ENCODE measurements at regions not wholly inside any gene's neighbourhood (a gene's known extent, or its start where the extent isn't known, plus 50 kb on each side); places are given as distances from the start of the nearest gene placed in this dataset.
"Not testable (repeated sequence)": the region's sequence is repeated elsewhere in the genome, so short reads cannot be mapped to it uniquely, and the experiment has no call there.

DNA sequence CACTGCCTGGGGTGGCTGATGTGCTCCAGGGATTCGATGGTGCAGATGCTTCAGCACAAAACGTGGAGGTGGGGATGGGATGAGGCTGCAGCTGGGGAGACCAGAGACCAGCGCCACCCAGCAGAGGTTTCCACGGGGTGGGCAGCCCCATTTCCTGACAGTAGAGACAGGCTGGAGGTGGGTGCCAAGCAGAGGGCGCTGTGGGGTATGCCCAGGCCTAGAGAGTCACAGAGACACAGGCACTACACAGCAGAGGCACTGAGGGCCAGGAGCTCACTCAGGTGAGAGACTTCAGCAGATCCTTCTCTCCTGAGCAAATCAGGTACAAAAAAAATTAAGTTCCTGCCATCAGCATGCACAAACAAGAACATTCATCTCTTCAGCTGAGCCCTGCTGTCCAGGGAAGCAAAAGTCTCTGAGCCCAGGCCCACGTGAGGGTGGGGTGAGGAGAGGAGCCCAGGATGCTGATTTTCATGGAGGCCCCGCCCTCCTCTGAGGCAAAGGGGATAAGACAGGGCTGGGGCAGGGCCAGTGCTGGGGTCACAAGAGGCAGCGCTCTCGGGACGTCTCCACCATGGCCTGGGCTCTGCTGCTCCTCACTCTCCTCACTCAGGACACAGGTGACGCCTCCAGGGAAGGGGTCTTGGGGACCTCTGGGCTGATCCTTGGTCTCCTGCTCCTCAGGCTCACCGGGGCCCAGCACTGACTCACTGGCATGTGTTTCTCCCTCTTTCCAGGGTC lies 53.1 kb downstream of the GGTLC2 start:
- no peak overlapping the region for H3K27ac ChIP-seq

DNA sequence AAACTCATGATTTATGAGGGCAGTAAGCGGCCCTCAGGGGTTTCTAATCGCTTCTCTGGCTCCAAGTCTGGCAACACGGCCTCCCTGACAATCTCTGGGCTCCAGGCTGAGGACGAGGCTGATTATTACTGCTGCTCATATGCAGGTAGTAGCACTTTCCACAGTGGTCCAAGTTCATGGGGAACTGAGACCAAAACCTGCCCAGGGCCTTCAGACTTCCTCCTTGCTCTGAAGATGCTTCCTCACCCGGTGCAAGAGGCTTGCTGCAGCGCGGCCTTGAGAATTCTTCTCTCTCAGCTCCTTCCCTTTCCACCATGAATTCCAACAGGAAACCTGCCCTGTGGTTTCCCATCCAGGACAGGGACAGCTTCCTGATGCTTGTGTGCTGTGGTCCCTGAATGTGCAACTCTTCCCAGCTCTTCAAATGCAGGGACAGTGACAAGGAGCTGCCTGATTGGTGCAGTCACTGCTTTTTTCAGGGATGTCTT lies 53.9 kb downstream of the GGTLC2 start:
- H3K27ac ChIP-seq: no peak overlapping the region
- TF ChIP-seq CTCF (conservative IDR thresholded peaks at IDR 0.05): no peak

More for the DNA sequence above, 53.1 kb downstream of the GGTLC2 start:
- TF ChIP-seq CTCF (conservative IDR thresholded peaks at IDR 0.05): no peak

DNA sequence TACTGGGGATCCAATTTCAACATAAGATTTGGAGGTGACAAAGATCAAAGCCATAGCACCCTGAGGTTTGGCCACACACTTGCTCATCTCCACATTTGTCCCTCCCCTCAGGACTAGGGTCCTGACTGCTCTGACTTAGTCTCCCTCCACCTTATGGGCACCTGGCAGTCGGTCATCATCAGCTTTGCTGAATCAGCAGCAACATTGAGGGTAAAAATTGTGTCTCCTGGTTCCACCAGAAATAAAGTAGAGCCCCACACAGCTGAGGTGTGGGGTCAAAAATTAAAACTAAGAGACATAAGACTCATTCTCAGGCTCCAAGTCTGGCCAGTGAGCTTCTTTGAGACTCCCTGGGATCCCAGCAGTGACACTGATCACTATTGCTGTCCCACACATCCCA lies 56.2 kb downstream of the GGTLC2 start:
- no peak for TF ChIP-seq CTCF (conservative IDR thresholded peaks at IDR 0.05)
- no peak overlapping the region for H3K27ac ChIP-seq

GRCh38 chr22:22701557-22701956 lies 57.1 kb downstream of the GGTLC2 start:
- not testable (repeated sequence) for H3K27ac ChIP-seq

GRCh38 chr22:22702237-22703202 lies 58.1 kb downstream of the GGTLC2 start:
- H3K27ac ChIP-seq: no peak overlapping the region

GRCh38 chr22:22703203-22703570 lies 58.8 kb downstream of the GGTLC2 start:
- H3K27ac ChIP-seq: no peak overlapping the region
- no peak for TF ChIP-seq CTCF (conservative IDR thresholded peaks at IDR 0.05)

More at GRCh38 chr22:22702237-22703202, 58.1 kb downstream of the GGTLC2 start:
- peak; percentile 51 for TF ChIP-seq CTCF (conservative IDR thresholded peaks at IDR 0.05)

DNA sequence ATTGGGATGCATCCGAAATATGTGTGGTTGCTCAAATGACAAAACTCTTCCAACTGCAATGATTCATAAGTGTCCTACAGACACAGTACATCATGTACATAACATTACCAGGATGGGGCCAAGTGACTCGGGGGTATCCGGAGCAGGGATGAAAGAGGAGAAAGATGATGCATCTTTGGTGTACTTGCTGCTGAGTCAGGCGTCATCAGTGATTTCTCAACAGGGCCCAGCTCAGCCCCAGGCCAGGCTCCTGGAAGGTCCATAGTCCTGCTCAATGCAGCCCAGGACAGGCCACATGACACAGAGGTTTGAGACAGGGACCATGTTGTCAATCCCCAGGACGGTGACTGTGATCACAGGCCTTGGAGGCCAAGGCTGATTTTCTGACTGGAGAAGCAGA lies 59.3 kb downstream of the GGTLC2 start:
- no peak for TF ChIP-seq CTCF (conservative IDR thresholded peaks at IDR 0.05)
- H3K27ac ChIP-seq: no peak overlapping the region
